Cardiac muscle cell (in vitro differentiated cells and primary cell): ENCODE measurements at regions not wholly inside any gene's neighbourhood (a gene's known extent, or its start where the extent isn't known, plus 50 kb on each side); places are given as distances from the start of the nearest gene placed in this dataset.

ENCODE experiments used
- DNase-seq, 2 donors: peaks; one replicate each; pipeline versions ENCODE4 v3.0.0 to v3.0.0-alpha.2; 2010 to 2017; ENCODE audit warnings: low read depth in 1 of 2, low spot score in 1 of 2
- H3K27ac ChIP-seq: fragments of 200-600 bp; sonication (generic); 2 replicates; pipeline ENCODE4 v1.5.1; 2016
- H3K27me3 ChIP-seq: fragments of 200-600 bp; sonication (generic); 2 replicates; pipeline ENCODE4 v1.6.0; 2016; ENCODE audit warnings: control low read depth
- H3K36me3 ChIP-seq: fragments of 200-600 bp; sonication (generic); 2 replicates; pipeline ENCODE4 v1.5.1; 2016; ENCODE audit warnings: control low read depth
- H3K4me1 ChIP-seq: fragments of 200-600 bp; sonication (generic); 2 replicates; pipeline ENCODE4 v1.8.1; 2017; ENCODE audit warnings: low read depth, mild to moderate bottlenecking, mixed run types
- H3K4me3 ChIP-seq: fragments of 200-600 bp; sonication (generic); 2 replicates; pipeline ENCODE4 v1.5.1; 2016; ENCODE audit warnings: mild to moderate bottlenecking
- H3K9me3 ChIP-seq: fragments of 200-600 bp; sonication (generic); 2 replicates; pipeline ENCODE4 v1.5.1; 2017; ENCODE audit warnings: low read depth, mild to moderate bottlenecking, control low read depth
- CTCF ChIP-seq: IDR thresholded peaks from 2 replicates; pipeline ENCODE4 v1.5.1; 2012; ENCODE audit warnings: low read depth, mild to moderate bottlenecking, low read length

- Histone ChIP-seq H3K4me1 (no peaks in the 10 kb centered on the region), H3K27ac (no peak overlapping the region), H3K27me3 (no peaks in the 10 kb centered on the region), H3K36me3 (no peaks in the 10 kb centered on the region), H3K9me3 (no peaks in the 10 kb centered on the region), H3K4me3 (no peak overlapping the region)
- TF ChIP-seq CTCF = no peak
- DNase-seq = no peak
Measured at GRCh38 chr5:12851761-12852160, 947.5 kb upstream of the CTNND2 start.

- no peak for TF ChIP-seq CTCF
Measured at GRCh38 chr5:12848709-12849108, 944.5 kb upstream of the CTNND2 start.

GRCh38 chr5:12845549-12846159 is 941.4 kb upstream of the CTNND2 start:
- no peak for DNase-seq
- peaks cover 4% of the 10 kb centered on the region for H3K4me1 ChIP-seq
- H3K27me3 ChIP-seq = no peaks in the 10 kb centered on the region
- H3K4me3 ChIP-seq = no peak overlapping the region
- no peaks in the 10 kb centered on the region for H3K9me3 ChIP-seq
- TF ChIP-seq CTCF = no peak
- no peak overlapping the region for H3K27ac ChIP-seq
- no peaks in the 10 kb centered on the region for H3K36me3 ChIP-seq

More at GRCh38 chr5:12848709-12849108, 944.5 kb upstream of the CTNND2 start:
- H3K27ac ChIP-seq = no peak overlapping the region
- no peaks in the 10 kb centered on the region for H3K9me3 ChIP-seq
- DNase-seq = no peak
- H3K27me3 ChIP-seq = no peaks in the 10 kb centered on the region
- H3K4me1 ChIP-seq = no peaks in the 10 kb centered on the region
- no peaks in the 10 kb centered on the region for H3K36me3 ChIP-seq
- no peak overlapping the region for H3K4me3 ChIP-seq

- Histone ChIP-seq H3K4me1 (peaks cover 4% of the 10 kb centered on the region), H3K27me3 (no peaks in the 10 kb centered on the region), H3K27ac (no peak overlapping the region), H3K4me3 (no peak overlapping the region), H3K9me3 (no peaks in the 10 kb centered on the region), H3K36me3 (no peaks in the 10 kb centered on the region)
- no peak for TF ChIP-seq CTCF
- DNase-seq = no peak
Measured at GRCh38 chr5:12840972-12841371, 936.7 kb upstream of the CTNND2 start.

GRCh38 chr5:12837592-12837991 is 933.3 kb upstream of the CTNND2 start:
- Histone ChIP-seq H3K4me1 (peaks cover 4% of the 10 kb centered on the region), H3K4me3 (no peak overlapping the region), H3K9me3 (no peaks in the 10 kb centered on the region), H3K27me3 (no peaks in the 10 kb centered on the region), H3K36me3 (no peaks in the 10 kb centered on the region), H3K27ac (no peak overlapping the region)
- TF ChIP-seq CTCF = no peak
- no peak for DNase-seq
